Mucosa of gallbladder (tissue), 1 donor: ENCODE measurements at regions not wholly inside any gene's neighbourhood (a gene's known extent, or its start where the extent isn't known, plus 50 kb on each side); places are given as distances from the start of the nearest gene placed in this dataset.

Source experiments
- DNase-seq: peaks from one replicate; pipeline ENCODE4 v3.0.0-alpha.2; 2020; ENCODE audit warnings: low spot score
- donor health status: DM: no; HTN: no; CAD: no.

GRCh38 chr5:123814801-123815470 is 303.0 kb downstream of the CSNK1G3 start:
- DNase-seq = no peak

DNA sequence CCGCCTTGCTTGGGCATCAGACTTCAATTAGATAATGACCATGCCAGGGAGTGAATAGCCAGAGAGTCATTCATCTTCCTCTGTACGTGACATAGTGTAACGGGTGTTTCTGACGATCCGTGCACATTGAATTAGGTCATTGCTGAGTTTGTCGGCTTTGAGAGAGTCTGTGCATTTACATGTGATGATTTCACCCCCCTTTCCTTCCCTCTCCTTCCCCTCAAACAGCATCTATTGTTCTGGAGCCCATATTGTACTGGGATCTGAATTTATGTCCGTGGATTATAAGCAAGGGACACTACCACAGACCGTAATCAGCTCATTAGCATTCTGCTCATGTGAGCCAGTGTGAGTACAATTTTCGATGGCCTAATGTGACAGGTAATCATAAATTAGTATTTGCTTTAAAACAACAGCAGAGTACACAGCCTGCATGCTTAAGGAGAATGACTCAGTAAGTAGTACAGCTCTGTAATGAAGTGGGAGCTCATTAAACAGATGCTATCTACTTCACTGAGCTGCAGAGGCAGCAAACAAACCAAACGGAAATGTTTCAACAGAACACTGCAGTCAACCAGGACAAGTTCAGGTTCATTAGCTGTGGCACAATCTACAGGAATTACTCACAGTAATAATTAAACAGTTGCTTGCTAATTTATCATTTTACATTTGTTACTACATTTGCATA is 302.1 kb downstream of the CSNK1G3 start:
- DNase-seq = no peak

- no peak for DNase-seq
These were observed 301.3 kb downstream of the CSNK1G3 start for GRCh38 chr5:123813264-123813663.

- no peak for DNase-seq
These were observed 299.9 kb downstream of the CSNK1G3 start for GRCh38 chr5:123811831-123812230.

GRCh38 chr5:123810746-123811340 is 298.9 kb downstream of the CSNK1G3 start:
- DNase-seq = no peak

GRCh38 chr5:123810253-123810652 is 298.3 kb downstream of the CSNK1G3 start:
- DNase-seq = peak; percentile 77

GRCh38 chr5:123809594-123810221 is 297.7 kb downstream of the CSNK1G3 start:
- no peak for DNase-seq

- DNase-seq = no peak
These were observed 296.7 kb downstream of the CSNK1G3 start for GRCh38 chr5:123808461-123809380.

DNA sequence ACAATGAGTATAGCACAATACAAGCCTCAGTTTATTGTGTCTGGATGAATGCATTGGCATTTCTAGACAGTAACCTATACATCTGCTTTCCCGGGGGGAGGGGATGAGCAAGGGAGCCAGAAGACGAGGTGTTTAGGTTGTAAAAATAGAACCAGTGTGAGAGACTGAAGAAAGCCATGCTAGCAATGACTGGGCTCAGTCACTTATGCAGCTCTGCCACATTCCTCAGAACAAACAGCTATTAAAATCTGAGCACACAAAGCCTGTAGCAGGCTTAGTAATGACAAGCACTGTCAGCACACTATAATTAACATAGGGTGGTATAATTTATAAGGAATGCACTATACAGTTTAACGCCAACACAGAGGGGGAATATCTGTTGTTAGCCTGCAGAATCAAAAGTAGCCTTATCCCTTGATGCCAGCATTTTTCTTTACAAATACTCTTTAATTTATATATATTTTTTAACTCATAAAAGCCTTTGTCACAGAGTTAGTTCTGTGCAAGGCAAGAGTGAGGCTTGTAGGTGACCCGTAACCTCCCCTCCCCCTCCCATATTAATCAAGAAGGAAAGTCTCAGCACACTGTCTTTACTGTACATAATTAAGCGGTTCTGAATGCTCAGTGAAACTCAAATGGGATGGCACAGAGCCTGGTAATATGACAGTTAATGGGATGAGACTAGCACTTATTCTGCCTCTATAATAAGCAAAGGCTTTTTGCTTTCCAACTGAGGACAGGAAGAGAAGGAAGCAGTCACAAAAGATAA is 295.4 kb downstream of the CSNK1G3 start:
- DNase-seq = no peak

- DNase-seq = no peak
These were observed 294.7 kb downstream of the CSNK1G3 start for GRCh38 chr5:123806644-123807043.

DNA sequence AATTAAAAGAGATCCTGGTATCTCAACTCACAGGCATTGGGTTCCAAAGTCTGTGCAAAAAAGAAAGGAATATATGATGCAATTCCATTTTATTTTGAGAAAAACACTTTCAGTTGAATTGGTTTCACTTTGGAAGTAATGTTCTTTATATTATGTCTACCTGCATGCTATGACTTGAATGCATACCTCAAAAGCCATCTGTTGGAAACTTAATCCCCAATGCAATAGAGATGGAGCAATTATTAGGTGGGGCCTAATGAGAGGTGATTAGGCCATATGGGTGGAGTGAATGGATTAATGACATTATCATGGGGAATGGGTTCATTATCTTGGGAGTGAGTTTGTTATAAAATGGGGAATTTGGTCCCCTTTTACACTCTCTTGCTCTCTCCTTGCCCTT is 293.3 kb downstream of the CSNK1G3 start:
- DNase-seq = no peak

DNA sequence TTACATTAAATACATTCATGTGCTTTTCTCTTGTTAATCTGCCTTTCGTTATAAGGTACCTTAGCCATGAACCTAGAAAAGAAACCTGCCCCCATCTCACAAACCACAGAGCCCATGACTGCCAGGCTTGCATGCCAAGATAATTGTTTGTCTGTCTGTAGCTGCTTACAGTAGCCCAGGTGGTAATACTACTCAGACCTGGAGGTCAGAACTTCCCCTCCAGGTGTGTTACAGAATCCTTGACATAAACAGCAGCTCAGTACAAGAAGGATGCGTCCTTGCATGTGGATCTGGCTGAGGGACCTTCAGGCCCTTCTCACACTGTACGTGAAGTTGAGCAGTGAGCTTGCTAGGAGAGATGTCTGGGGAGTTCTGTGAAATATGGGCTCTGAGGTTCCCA is 291.4 kb downstream of the CSNK1G3 start:
- DNase-seq = no peak

- no peak for DNase-seq
These were observed 290.4 kb downstream of the CSNK1G3 start for GRCh38 chr5:123802298-123802951.

DNA sequence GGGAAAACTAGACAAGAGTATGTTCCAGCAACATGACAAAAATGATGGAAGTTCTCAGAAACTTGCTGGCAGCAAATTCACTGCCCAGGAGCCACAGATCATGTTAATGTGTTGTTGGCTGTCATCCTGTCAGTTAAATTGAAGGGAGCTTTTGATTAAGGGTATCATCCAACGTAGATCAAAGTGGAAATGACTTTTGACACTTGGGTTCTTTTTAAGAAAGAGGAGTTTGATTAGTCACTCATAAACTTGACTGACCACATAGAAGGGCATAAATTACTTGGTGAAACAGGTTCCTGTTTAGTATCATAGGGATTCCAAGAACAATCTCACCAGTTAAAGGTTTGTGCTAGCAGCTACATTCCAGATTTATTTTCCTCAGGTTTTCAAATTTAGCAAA is 288.7 kb downstream of the CSNK1G3 start:
- no peak for DNase-seq

- no peak for DNase-seq
These were observed 283.7 kb downstream of the CSNK1G3 start for GRCh38 chr5:123795688-123796087.

DNA sequence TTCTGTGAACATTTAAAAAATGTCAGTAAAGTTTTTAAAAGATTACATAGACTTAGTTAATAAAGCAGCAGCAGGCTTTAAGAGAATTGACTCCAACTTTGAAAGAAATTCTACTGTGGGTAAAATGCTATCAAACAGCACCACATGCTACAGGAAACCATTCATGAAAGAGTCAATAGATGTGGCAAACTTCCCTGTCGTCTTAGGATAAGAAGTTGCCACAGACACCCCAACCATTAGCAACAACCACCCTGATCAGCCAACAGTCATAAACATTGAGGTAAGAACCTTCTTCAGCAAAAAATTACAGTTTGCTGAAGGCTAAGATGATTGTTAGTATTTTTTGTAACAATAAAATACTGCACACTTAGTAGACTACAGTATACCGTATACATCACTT is 278.2 kb downstream of the CSNK1G3 start:
- DNase-seq = no peak

GRCh38 chr5:123787635-123788034 is 275.7 kb downstream of the CSNK1G3 start:
- DNase-seq = no peak

DNA sequence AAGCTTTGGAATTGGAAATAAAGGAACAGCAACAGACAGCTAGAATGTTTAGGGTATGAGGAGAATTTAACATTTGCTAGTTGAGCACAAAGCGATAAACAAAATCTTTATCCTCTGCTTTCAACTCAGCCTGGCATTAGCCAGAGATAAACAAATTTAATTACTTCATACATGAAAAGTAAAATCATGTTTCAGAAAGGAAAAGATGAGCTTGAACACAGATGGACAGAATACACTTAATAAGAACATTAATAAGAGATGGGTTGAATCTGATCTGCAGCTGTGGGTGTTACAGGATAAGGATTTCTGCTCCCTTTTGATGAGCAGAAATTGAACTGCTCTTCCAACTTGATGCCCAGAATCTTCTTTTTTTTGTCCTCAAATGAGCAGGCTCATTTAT is 275.2 kb downstream of the CSNK1G3 start:
- DNase-seq = no peak

- no peak for DNase-seq
These were observed 274.4 kb downstream of the CSNK1G3 start for GRCh38 chr5:123786411-123786810.
